Body of pancreas (tissue), 4 donors: ENCODE measurements at regions not wholly inside any gene's neighbourhood (a gene's known extent, or its start where the extent isn't known, plus 50 kb on each side); places are given as distances from the start of the nearest gene placed in this dataset.

Experiments used
- CTCF ChIP-seq, 7 experiments: fragments of 450-650 bp in 4 of 7; fragments of 200-600 bp in 3 of 7; sonication (generic) in 3 of 7; IDR thresholded peaks; one replicate each; pipeline ENCODE4 v1.5.1; 2016 to 2019; ENCODE audit warnings: antibody characterized with exemption in 7 of 7
- POLR2A ChIP-seq, 3 donors: fragments of 450-650 bp; IDR thresholded peaks; one replicate each; pipeline ENCODE4 v1.6.1; 2016; ENCODE audit warnings: antibody characterized with exemption in 3 of 3, mild to moderate bottlenecking in 2 of 3

GRCh38 chr10:130463104-130463875, 327.1 kb downstream of the GLRX3 start:
- TF ChIP-seq CTCF (IDR thresholded peaks at IDR 0.05) (no peak), POLR2A (IDR thresholded peaks at IDR 0.05) (no peak)
